IPS DF 6.9 (cell line): ENCODE measurements at regions not wholly inside any gene's neighbourhood (a gene's known extent, or its start where the extent isn't known, plus 50 kb on each side); places are given as distances from the start of the nearest gene placed in this dataset.
"Not testable (repeated sequence)": the region's sequence is repeated elsewhere in the genome, so short reads cannot be mapped to it uniquely, and the experiment has no call there.

Experiments used
- DNase-seq: peaks from one replicate; pipeline ENCODE4 v3.0.0-alpha.2; 2013; ENCODE audit warnings: low read depth, low spot score
- H3K27ac ChIP-seq: one replicate; pipeline ENCODE4 v1.5.1; 2013; ENCODE audit warnings: low read length, control low read depth
- H3K27me3 ChIP-seq: 2 replicates; pipeline ENCODE4 v1.6.1; 2013; ENCODE audit warnings: mild to moderate bottlenecking, low read length; ENCODE audit not compliant: control insufficient read depth, insufficient read depth
- H3K36me3 ChIP-seq: 2 replicates; pipeline ENCODE4 v1.6.1; 2013; ENCODE audit warnings: low read length; ENCODE audit not compliant: control insufficient read depth, insufficient read depth
- H3K4me1 ChIP-seq: 2 replicates; pipeline ENCODE4 v1.6.1; 2013; ENCODE audit warnings: low read length; ENCODE audit not compliant: control insufficient read depth, insufficient read depth
- H3K4me3 ChIP-seq: 2 replicates; pipeline ENCODE4 v1.5.1; 2013; ENCODE audit warnings: mild to moderate bottlenecking, low read length
- H3K9me3 ChIP-seq: 2 replicates; pipeline ENCODE4 v1.6.1; 2013; ENCODE audit warnings: low read length, inconsistent platforms; ENCODE audit not compliant: control insufficient read depth, insufficient read depth
- WGBS: extraction: QIAGEN DNeasy Blood & Tissue Kit; methylation state at CpG from one replicate; pipeline ENCODE4 v1.1.7; 2013; ENCODE audit warnings: mixed read lengths, missing lambda C conversion rate; ENCODE audit not compliant: insufficient read length, insufficient coverage; 5-methylcytosine and 5-hydroxymethylcytosine counted together

DNA sequence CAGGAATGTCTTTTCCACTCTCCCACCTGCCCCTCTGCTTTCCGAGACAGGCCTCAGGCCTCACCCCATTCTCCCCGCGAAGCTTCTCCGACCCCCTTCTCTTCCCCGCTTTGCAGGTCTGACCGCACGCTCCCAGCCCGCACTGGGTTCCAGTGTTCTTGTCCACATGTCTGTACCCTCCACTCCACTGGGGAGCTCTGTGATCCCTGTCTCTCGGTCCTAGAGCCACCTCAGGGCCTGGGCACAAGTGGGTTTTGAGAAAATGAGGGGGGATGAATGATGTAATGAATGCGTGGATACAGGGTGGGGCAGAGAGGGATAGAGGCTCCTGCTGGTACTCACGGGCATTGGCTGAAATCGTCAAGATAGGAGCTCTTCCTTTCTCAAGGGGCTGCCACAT lies 2898.9 kb downstream of the RPIA start:
- H3K36me3 ChIP-seq, H3K27ac ChIP-seq, H3K4me3 ChIP-seq, DNase-seq, H3K9me3 ChIP-seq, H3K27me3 ChIP-seq, H3K4me1 ChIP-seq: not testable (repeated sequence)
- no CpG with 5 or more reads among the region's 12 CpGs for WGBS

DNA sequence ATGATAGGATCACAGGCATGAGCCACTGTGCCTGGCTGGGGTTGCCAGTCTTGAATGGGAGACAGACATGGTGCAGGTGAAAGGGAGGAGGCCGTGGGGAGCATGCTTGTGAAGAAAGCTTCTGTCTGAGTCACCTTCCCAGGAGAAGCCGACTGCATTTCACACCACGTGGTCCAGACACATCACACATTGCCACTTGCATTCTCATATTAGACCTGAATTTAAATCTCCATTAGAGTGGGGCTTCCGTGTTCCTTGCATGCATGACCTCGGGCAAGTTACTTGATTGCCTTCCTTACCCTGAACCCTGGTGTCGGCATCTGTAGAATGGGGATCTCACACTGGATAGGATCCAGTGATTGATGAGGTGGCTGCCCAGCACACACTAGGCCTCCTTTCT lies 2899.6 kb downstream of the RPIA start:
- not testable (repeated sequence) for H3K27me3 ChIP-seq, H3K4me3 ChIP-seq, H3K27ac ChIP-seq, H3K4me1 ChIP-seq, DNase-seq, H3K36me3 ChIP-seq, H3K9me3 ChIP-seq
- WGBS: no CpG with 5 or more reads among the region's 6 CpGs

- no CpG with 5 or more reads among the region's 7 CpGs for WGBS
Measured at GRCh38 chr2:91597436-91597835, 2906.0 kb downstream of the RPIA start.

GRCh38 chr2:91598519-91598918 lies 2907.0 kb downstream of the RPIA start:
- no CpG with 5 or more reads among the region's 4 CpGs for WGBS
- not testable (repeated sequence) for H3K27me3 ChIP-seq, H3K4me3 ChIP-seq, DNase-seq, H3K9me3 ChIP-seq, H3K36me3 ChIP-seq, H3K27ac ChIP-seq, H3K4me1 ChIP-seq

More at GRCh38 chr2:91597436-91597835, 2906.0 kb downstream of the RPIA start:
- not testable (repeated sequence) for H3K36me3 ChIP-seq, H3K9me3 ChIP-seq, H3K4me1 ChIP-seq, H3K4me3 ChIP-seq, DNase-seq, H3K27me3 ChIP-seq, H3K27ac ChIP-seq

GRCh38 chr2:91599000-91599399 lies 2907.5 kb downstream of the RPIA start:
- H3K4me3 ChIP-seq, H3K9me3 ChIP-seq, H3K36me3 ChIP-seq, H3K4me1 ChIP-seq, DNase-seq, H3K27ac ChIP-seq, H3K27me3 ChIP-seq: not testable (repeated sequence)
- WGBS: no CpG with 5 or more reads among the region's 6 CpGs

- not testable (repeated sequence) for H3K27ac ChIP-seq, H3K9me3 ChIP-seq, H3K4me1 ChIP-seq, H3K4me3 ChIP-seq, H3K36me3 ChIP-seq, DNase-seq, H3K27me3 ChIP-seq
- WGBS: no CpG with 5 or more reads among the region's 1 CpG
Measured at GRCh38 chr2:91602860-91603259, 2911.4 kb downstream of the RPIA start.

DNA sequence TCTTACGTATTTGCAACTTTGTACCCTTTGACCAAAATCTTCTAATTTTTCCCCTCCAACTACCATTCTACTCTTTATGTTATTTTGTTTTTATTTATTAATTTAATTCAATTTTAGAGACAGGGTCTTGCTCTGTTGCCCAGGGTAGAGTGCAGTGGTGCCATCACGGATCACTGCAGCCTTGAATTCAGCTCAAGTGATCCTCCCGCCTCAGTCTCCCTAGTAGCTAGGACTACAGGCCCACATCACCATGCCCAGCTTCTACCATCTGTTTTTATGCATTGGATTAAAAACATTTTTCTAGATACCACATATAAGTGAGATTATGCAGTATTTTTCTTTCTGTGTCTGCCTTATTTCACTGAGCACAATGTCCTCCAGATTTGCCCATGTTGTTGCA lies 2912.5 kb downstream of the RPIA start:
- H3K4me3 ChIP-seq, H3K9me3 ChIP-seq, H3K27ac ChIP-seq, H3K36me3 ChIP-seq, DNase-seq, H3K4me1 ChIP-seq, H3K27me3 ChIP-seq: not testable (repeated sequence)
- no CpG with 5 or more reads among the region's 3 CpGs for WGBS

- not testable (repeated sequence) for H3K27ac ChIP-seq, H3K4me3 ChIP-seq, H3K9me3 ChIP-seq, H3K27me3 ChIP-seq, H3K36me3 ChIP-seq, H3K4me1 ChIP-seq, DNase-seq
- no CpG with 5 or more reads among the region's 3 CpGs for WGBS
Measured at GRCh38 chr2:91604629-91605028, 2913.2 kb downstream of the RPIA start.

GRCh38 chr2:91623739-91624138 lies 2932.3 kb downstream of the RPIA start:
- H3K36me3 ChIP-seq, H3K9me3 ChIP-seq, H3K4me3 ChIP-seq, H3K4me1 ChIP-seq, H3K27ac ChIP-seq, DNase-seq, H3K27me3 ChIP-seq: not testable (repeated sequence)
- no CpG with 5 or more reads among the region's 7 CpGs for WGBS

DNA sequence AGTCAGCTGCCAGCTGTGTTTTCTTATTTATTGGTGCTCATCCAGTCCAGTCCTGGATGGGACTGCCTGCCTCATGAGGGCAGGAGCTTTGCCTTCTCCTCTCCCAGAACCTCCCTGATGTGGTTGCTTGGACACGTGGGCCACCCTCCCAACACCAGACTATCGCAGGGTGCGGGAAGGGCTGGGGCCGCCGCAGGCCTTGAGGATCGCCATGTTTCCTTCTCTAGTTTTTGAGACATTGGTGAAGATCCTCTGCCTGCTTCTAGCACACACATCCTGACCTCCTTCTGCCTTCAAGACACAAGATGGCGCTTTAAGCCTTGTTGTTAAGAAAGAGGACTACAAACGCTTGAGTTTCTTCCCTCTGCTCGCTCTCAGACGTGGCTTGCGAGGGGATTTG lies 2937.0 kb downstream of the RPIA start:
- not testable (repeated sequence) for H3K4me3 ChIP-seq, DNase-seq, H3K27ac ChIP-seq, H3K4me1 ChIP-seq, H3K27me3 ChIP-seq, H3K9me3 ChIP-seq, H3K36me3 ChIP-seq
- WGBS: no CpG with 5 or more reads among the region's 11 CpGs

- H3K9me3 ChIP-seq, H3K4me1 ChIP-seq, H3K27ac ChIP-seq, H3K36me3 ChIP-seq, H3K27me3 ChIP-seq, DNase-seq, H3K4me3 ChIP-seq: not testable (repeated sequence)
- no CpG with 5 or more reads among the region's 17 CpGs for WGBS
Measured at GRCh38 chr2:91657193-91657592, 2965.7 kb downstream of the RPIA start.
